PC-3 (cell line): ENCODE measurements at regions not wholly inside any gene's neighbourhood (a gene's known extent, or its start where the extent isn't known, plus 50 kb on each side); places are given as distances from the start of the nearest gene placed in this dataset.

Experiments used
- ATAC-seq: fragments of 200-7000 bp; cut with Tn5 transposase; 2 replicates; pipeline ENCODE4 v1.9.1; 2020; ENCODE audit warnings: mild to moderate bottlenecking, moderate library complexity
- BruUV-seq: library from RNA; stranded (reverse); fragments of 400-500 nt; replicated peaks from 2 replicates; lab custom pipeline; 2021; lab: Mats Ljungman, UMichigan
- CTCF ChIA-PET: fragments of 300-600 bp; sonication (Branson Sonifier 250); formaldehyde crosslinking; loops from one replicate; lab custom pipeline; 2022; ENCODE audit warnings: antibody characterized with exemption; lab: Charles Lee
- POLR2A ChIA-PET: fragments of 300-600 bp; sonication (Branson Sonifier 250); formaldehyde crosslinking; loops from one replicate; lab custom pipeline; 2022; ENCODE audit warnings: antibody characterized with exemption; ENCODE audit not compliant: unreplicated experiment; lab: Charles Lee
- DNase-seq: peaks from one replicate; pipeline ENCODE4 v3.0.0-alpha.2; 2015
- H2AFZ ChIP-seq: fragments of 300-600 bp; sonication (generic); 2 replicates; pipeline ENCODE4 v1.6.0; 2016; ENCODE audit warnings: antibody characterized with exemption, low read length
- H3F3A ChIP-seq: fragments of 300-600 bp; sonication (generic); one replicate; pipeline ENCODE4 v1.6.0; 2017; ENCODE audit warnings: antibody characterized with exemption, low read length, control low read depth, mild to moderate bottlenecking; ENCODE audit not compliant: unreplicated experiment
- H3K27ac ChIP-seq: fragments of 300-600 bp; sonication (generic); 2 replicates; pipeline ENCODE4 v1.5.1; 2016; ENCODE audit warnings: mild to moderate bottlenecking, low read length
- H3K27me3 ChIP-seq: fragments of 300-600 bp; sonication (generic); 2 replicates; pipeline ENCODE4 v1.6.1; 2016; ENCODE audit warnings: low read length, mixed read lengths
- H3K36me3 ChIP-seq: fragments of 300-600 bp; sonication (generic); 2 replicates; pipeline ENCODE4 v1.6.1; 2016; ENCODE audit warnings: low read depth, mixed run types, low read length, mixed read lengths
- H3K4me1 ChIP-seq: fragments of 300-600 bp; sonication (generic); 2 replicates; pipeline ENCODE4 v1.5.1; 2016; ENCODE audit warnings: low read length; ENCODE audit not compliant: insufficient read depth
- H3K4me2 ChIP-seq: fragments of 300-600 bp; sonication (generic); 2 replicates; pipeline ENCODE4 v1.6.0; 2016; ENCODE audit warnings: low read length
- H3K4me3 ChIP-seq: fragments of 300-600 bp; sonication (generic); 2 replicates; pipeline ENCODE4 v1.5.1; 2016; ENCODE audit warnings: mild to moderate bottlenecking, low read length, mixed read lengths
- H3K79me2 ChIP-seq: fragments of 300-600 bp; sonication (generic); 2 replicates; pipeline ENCODE4 v1.6.1; 2017; ENCODE audit warnings: low read length, mixed read lengths
- H3K9ac ChIP-seq: fragments of 300-600 bp; sonication (generic); 2 replicates; pipeline ENCODE4 v1.6.0; 2016; ENCODE audit warnings: mild to moderate bottlenecking, low read length
- H3K9me2 ChIP-seq: fragments of 300-600 bp; sonication (generic); replicated peaks from 2 replicates; pipeline ENCODE4 v1.6.1; 2016; ENCODE audit warnings: mixed run types, low read length, mixed read lengths
- H3K9me3 ChIP-seq: fragments of 300-600 bp; sonication (generic); 2 replicates; pipeline ENCODE4 v1.6.1; 2016; ENCODE audit warnings: low read length, mixed read lengths
- H4K20me1 ChIP-seq: fragments of 300-600 bp; sonication (generic); 2 replicates; pipeline ENCODE4 v1.6.1; 2016; ENCODE audit warnings: low read length, mixed read lengths
- CTCF ChIP-seq: fragments of 300-600 bp; sonication (generic); conservative IDR thresholded peaks from 2 replicates; pipeline ENCODE4 v1.5.1; 2017; ENCODE audit warnings: antibody characterized with exemption, low read depth, mild to moderate bottlenecking, low read length
- EZH2 ChIP-seq: fragments of 300-600 bp; sonication (generic); IDR thresholded peaks from one replicate; pipeline ENCODE4 v1.6.1; 2017; ENCODE audit warnings: antibody characterized with exemption, mild to moderate bottlenecking, low read length; ENCODE audit not compliant: unreplicated experiment
- EZH2phosphoT487 ChIP-seq: fragments of 300-600 bp; sonication (generic); IDR thresholded peaks from 2 replicates; pipeline ENCODE4 v1.6.1; 2018; ENCODE audit warnings: mild to moderate bottlenecking, antibody characterized with exemption, low read length, borderline replicate concordance
- intact Hi-C: fragments of 100-400 bp; cut with micrococcal nuclease; formaldehyde crosslinking; loops from 2 replicates; pipeline ENCODE4 v1.9.0; 2023

DNA sequence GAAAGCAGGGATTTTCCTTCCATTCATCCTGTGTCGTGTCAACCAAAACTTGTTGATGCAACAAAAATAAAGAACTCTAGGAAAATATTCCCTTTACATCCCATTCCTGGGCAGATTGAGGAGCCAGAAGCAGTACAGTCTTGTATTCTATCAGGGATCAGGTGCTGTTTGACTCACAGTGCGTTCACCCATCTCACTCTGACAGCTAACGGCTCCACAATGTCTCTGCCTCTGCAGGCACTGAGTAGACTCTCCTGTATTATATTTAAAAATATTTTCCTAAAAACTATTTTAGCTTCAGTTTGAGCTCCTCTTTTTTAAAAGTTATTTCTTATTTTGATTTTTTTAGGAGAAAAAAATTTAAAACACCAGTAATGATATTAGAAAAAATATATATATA lies 600.6 kb upstream of the SALL3 start:
- peaks cover 18% of the 10 kb centered on the region for H3K27me3 ChIP-seq
- H3K4me3 ChIP-seq: no peak overlapping the region
- no peaks in the 10 kb centered on the region for H4K20me1 ChIP-seq
- DNase-seq (no peak), ATAC-seq (no peak)
- H3K9me2 ChIP-seq: no peaks in the 10 kb centered on the region
- H3K9me3 ChIP-seq: no peaks in the 10 kb centered on the region
- no peak overlapping the region for H3K9ac ChIP-seq
- BruUV-seq: no TSS peak
- no peaks in the 10 kb centered on the region for H3F3A ChIP-seq
- no peak overlapping the region for H3K27ac ChIP-seq
- no peak overlapping the region for H2AFZ ChIP-seq
- H3K36me3 ChIP-seq: no peaks in the 10 kb centered on the region
- CTCF ChIA-PET: no interaction called here
- H3K4me1 ChIP-seq: no peaks in the 10 kb centered on the region
- POLR2A ChIA-PET: no interaction called here
- no peak overlapping the region for H3K4me2 ChIP-seq
- TF ChIP-seq CTCF: no peak
- no peak for TF ChIP-seq EZH2
- no peak for TF ChIP-seq EZH2phosphoT487
- no peaks in the 10 kb centered on the region for H3K79me2 ChIP-seq
- intact Hi-C loops: no loop called here

GRCh38 chr18:78390348-78390951 lies 589.2 kb upstream of the SALL3 start:
- TF ChIP-seq CTCF (no peak), EZH2 (no peak), EZH2phosphoT487 (no peak)
- Histone ChIP-seq H3K27me3 (peaks cover 57% of the 10 kb centered on the region), H3K9ac (no peak overlapping the region), H3K79me2 (no peaks in the 10 kb centered on the region), H3K27ac (no peak overlapping the region), H2AFZ (no peak overlapping the region), H3K4me1 (no peaks in the 10 kb centered on the region), H4K20me1 (no peaks in the 10 kb centered on the region), H3K4me3 (no peak overlapping the region), H3K4me2 (no peak overlapping the region), H3K36me3 (no peaks in the 10 kb centered on the region), H3F3A (no peaks in the 10 kb centered on the region), H3K9me2 (no peaks in the 10 kb centered on the region), H3K9me3 (no peaks in the 10 kb centered on the region)
- ATAC-seq: no peak
- no peak for DNase-seq
- no TSS peak for BruUV-seq
- ChIA-PET CTCF (no interaction called here), POLR2A (no interaction called here)
- intact Hi-C loops: no loop called here

- Histone ChIP-seq H3K4me2 (no peak overlapping the region), H3K9me2 (no peaks in the 10 kb centered on the region), H3K4me3 (no peak overlapping the region), H3K79me2 (no peaks in the 10 kb centered on the region), H3K4me1 (no peaks in the 10 kb centered on the region), H3K9ac (no peak overlapping the region), H3K36me3 (no peaks in the 10 kb centered on the region), H3F3A (no peaks in the 10 kb centered on the region), H3K9me3 (no peaks in the 10 kb centered on the region), H2AFZ (no peak overlapping the region), H3K27me3 (peaks cover 61% of the 10 kb centered on the region), H4K20me1 (no peaks in the 10 kb centered on the region), H3K27ac (no peak overlapping the region)
- BruUV-seq: no TSS peak
- TF ChIP-seq EZH2phosphoT487: no peak
- TF ChIP-seq EZH2: no peak
- no peak for TF ChIP-seq CTCF
- ATAC-seq (no peak), DNase-seq (no peak)
- ChIA-PET POLR2A (no interaction called here), CTCF (no interaction called here)
- intact Hi-C loops: no loop called here
These were observed 588.7 kb upstream of the SALL3 start for GRCh38 chr18:78390952-78391348.
